Left forelimb (tissue), 1 donor: ENCODE measurements at regions not wholly inside any gene's neighbourhood (a gene's known extent, or its start where the extent isn't known, plus 50 kb on each side); places are given as distances from the start of the nearest gene placed in this dataset.

ENCODE experiments used
- DNase-seq: peaks from one replicate; pipeline ENCODE4 v3.0.0-alpha.2; 2018; ENCODE audit warnings: low spot score

GRCh38 chr1:63042278-63042677 lies 258.3 kb downstream of the ATG4C start:
- DNase-seq: no peak

- DNase-seq: no peak
These were observed 262.6 kb downstream of the ATG4C start for GRCh38 chr1:63046539-63046938.

GRCh38 chr1:63049135-63049534 lies 265.2 kb downstream of the ATG4C start:
- DNase-seq: no peak

- DNase-seq: no peak
These were observed 267.4 kb downstream of the ATG4C start for GRCh38 chr1:63051356-63051755.

- no peak for DNase-seq
These were observed 268.0 kb downstream of the ATG4C start for GRCh38 chr1:63051886-63052285.

- DNase-seq: no peak
These were observed 268.2 kb upstream of the FOXD3 start for GRCh38 chr1:63054184-63054583.

GRCh38 chr1:63063367-63063766 lies 259.0 kb upstream of the FOXD3 start:
- DNase-seq: no peak

GRCh38 chr1:63064135-63064534 lies 258.2 kb upstream of the FOXD3 start:
- no peak for DNase-seq

- DNase-seq: no peak
These were observed 253.7 kb upstream of the FOXD3 start for GRCh38 chr1:63068626-63069025.

- no peak for DNase-seq
These were observed 253.2 kb upstream of the FOXD3 start for GRCh38 chr1:63069214-63069613.

- DNase-seq: no peak
These were observed 248.8 kb upstream of the FOXD3 start for GRCh38 chr1:63073309-63074306.

GRCh38 chr1:63074321-63074720 lies 248.0 kb upstream of the FOXD3 start:
- DNase-seq: no peak

GRCh38 chr1:63082766-63083165 lies 239.6 kb upstream of the FOXD3 start:
- no peak for DNase-seq

- DNase-seq: no peak
These were observed 234.4 kb upstream of the FOXD3 start for GRCh38 chr1:63087966-63088365.

GRCh38 chr1:63099188-63099587 lies 223.2 kb upstream of the FOXD3 start:
- DNase-seq: no peak

- no peak for DNase-seq
These were observed 221.0 kb upstream of the FOXD3 start for GRCh38 chr1:63101336-63101735.

GRCh38 chr1:63103682-63104081 lies 218.7 kb upstream of the FOXD3 start:
- DNase-seq: no peak

- DNase-seq: no peak
These were observed 215.3 kb upstream of the FOXD3 start for GRCh38 chr1:63107066-63107465.

GRCh38 chr1:63108206-63108605 lies 214.2 kb upstream of the FOXD3 start:
- no peak for DNase-seq

GRCh38 chr1:63112155-63112900 lies 210.0 kb upstream of the FOXD3 start:
- no peak for DNase-seq

GRCh38 chr1:63115527-63115926 lies 206.8 kb upstream of the FOXD3 start:
- DNase-seq: no peak

- no peak for DNase-seq
These were observed 206.4 kb upstream of the FOXD3 start for GRCh38 chr1:63116016-63116415.

GRCh38 chr1:63119575-63120155 lies 202.7 kb upstream of the FOXD3 start:
- DNase-seq: no peak
